ENCODE measurements at regions not wholly inside any gene's neighbourhood (a gene's known extent, or its start where the extent isn't known, plus 50 kb on each side); places are given as distances from the start of the nearest gene placed in this dataset.
"Not testable (repeated sequence)": the region's sequence is repeated elsewhere in the genome, so short reads cannot be mapped to it uniquely, and the experiment has no call there.

GRCh38 chr1:177891809-177892208, 78.0 kb downstream of the SEC16B start:
- Histone ChIP-seq H3K9me3 (ENCODE audit: control insufficient read depth, insufficient read depth, low read length) (peaks cover 15% of the 10 kb centered on the region), H3K4me3 (ENCODE audit: low read depth, low read length) (no peak overlapping the region), H3K36me3 (ENCODE audit: control insufficient read depth, insufficient read depth, low read length) (no peaks in the 10 kb centered on the region), H3K27ac (ENCODE audit: low read depth, low read length) (no peak overlapping the region), H3K9ac (ENCODE audit: low read depth, low read length) (no peak overlapping the region), H3K27me3 (ENCODE audit: control insufficient read depth, insufficient read depth, low read length) (no peaks in the 10 kb centered on the region), H3K4me1 (ENCODE audit: control insufficient read depth, insufficient read depth, low read length) (no peaks in the 10 kb centered on the region)

GRCh38 chr1:177890479-177890878, 79.4 kb downstream of the SEC16B start:
- H3K27me3 ChIP-seq (ENCODE audit: control insufficient read depth, insufficient read depth, low read length): no peaks in the 10 kb centered on the region
- peaks cover 15% of the 10 kb centered on the region for H3K9me3 ChIP-seq (ENCODE audit: control insufficient read depth, insufficient read depth, low read length)
- no peak overlapping the region for H3K4me3 ChIP-seq (ENCODE audit: low read depth, low read length)
- H3K9ac ChIP-seq (ENCODE audit: low read depth, low read length): no peak overlapping the region
- H3K36me3 ChIP-seq (ENCODE audit: control insufficient read depth, insufficient read depth, low read length): no peaks in the 10 kb centered on the region
- H3K27ac ChIP-seq (ENCODE audit: low read depth, low read length): no peak overlapping the region
- no peaks in the 10 kb centered on the region for H3K4me1 ChIP-seq (ENCODE audit: control insufficient read depth, insufficient read depth, low read length)

DNA sequence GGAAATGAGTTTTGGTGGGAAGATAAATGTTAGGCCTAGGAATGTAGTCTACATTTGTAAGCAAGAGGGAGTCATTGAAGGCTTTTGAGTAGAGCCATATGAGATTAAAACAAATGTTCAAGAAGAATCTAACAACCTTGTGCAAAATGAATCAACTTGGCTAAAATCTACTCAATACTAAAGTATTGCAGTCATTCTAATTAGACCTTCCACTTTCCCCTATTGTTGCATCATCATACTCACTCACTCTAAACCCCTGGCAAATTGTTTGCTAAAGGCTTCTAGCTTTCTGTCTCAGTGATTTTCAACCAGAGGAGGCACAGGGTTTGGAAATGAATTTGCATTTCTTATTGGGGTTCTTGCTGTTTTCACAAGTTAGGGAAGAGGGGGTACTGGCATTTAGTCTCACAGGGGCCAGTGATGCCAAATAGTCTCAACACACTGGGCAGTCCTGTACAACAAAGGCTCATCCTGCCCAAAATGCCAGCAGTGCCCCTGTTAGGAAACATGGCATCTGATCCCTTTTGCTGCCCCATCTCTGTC, 85.3 kb downstream of the SEC16B start:
- Histone ChIP-seq H3K36me3 (ENCODE audit: control insufficient read depth, insufficient read depth, low read length) (no peaks in the 10 kb centered on the region), H3K9ac (ENCODE audit: low read depth, low read length) (no peak overlapping the region), H3K4me1 (ENCODE audit: control insufficient read depth, insufficient read depth, low read length) (no peaks in the 10 kb centered on the region), H3K27ac (ENCODE audit: low read depth, low read length) (no peak overlapping the region), H3K9me3 (ENCODE audit: control insufficient read depth, insufficient read depth, low read length) (no peaks in the 10 kb centered on the region), H3K27me3 (ENCODE audit: control insufficient read depth, insufficient read depth, low read length) (no peaks in the 10 kb centered on the region), H3K4me3 (ENCODE audit: low read depth, low read length) (no peak overlapping the region)

GRCh38 chr1:177883581-177883980, 86.3 kb downstream of the SEC16B start:
- Histone ChIP-seq H3K9me3 (ENCODE audit: control insufficient read depth, insufficient read depth, low read length) (no peaks in the 10 kb centered on the region), H3K27me3 (ENCODE audit: control insufficient read depth, insufficient read depth, low read length) (no peaks in the 10 kb centered on the region), H3K4me3 (ENCODE audit: low read depth, low read length) (no peak overlapping the region), H3K27ac (ENCODE audit: low read depth, low read length) (no peak overlapping the region), H3K36me3 (ENCODE audit: control insufficient read depth, insufficient read depth, low read length) (no peaks in the 10 kb centered on the region), H3K9ac (ENCODE audit: low read depth, low read length) (no peak overlapping the region), H3K4me1 (ENCODE audit: control insufficient read depth, insufficient read depth, low read length) (no peaks in the 10 kb centered on the region)

DNA sequence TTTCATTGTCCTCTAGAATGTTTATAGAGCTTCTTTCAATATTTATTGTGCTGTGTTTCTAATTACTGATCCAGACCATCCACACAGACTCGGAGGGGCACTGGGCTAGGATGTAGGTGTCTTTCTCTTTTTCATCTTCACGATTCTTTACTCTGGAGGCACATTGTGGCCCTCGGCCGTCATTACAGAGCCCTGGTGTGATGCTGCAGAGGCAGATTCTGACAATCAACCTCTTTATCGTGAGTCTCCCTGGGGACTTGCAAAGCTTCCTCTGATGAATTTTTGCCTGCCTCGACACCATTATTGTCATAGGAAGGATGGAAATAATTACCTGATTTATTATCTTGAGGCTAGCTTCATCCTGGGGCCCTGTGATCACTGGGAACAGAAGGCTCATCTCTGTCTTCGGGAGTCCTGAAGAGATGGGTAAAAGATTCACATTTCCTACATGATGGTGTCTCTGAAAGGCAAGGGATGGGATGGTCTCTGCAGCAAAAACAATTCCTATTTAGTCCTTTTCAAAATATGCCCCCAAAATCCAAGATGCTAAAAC, 89.4 kb downstream of the SEC16B start:
- Histone ChIP-seq H3K9ac (ENCODE audit: low read depth, low read length) (no peak overlapping the region), H3K36me3 (ENCODE audit: control insufficient read depth, insufficient read depth, low read length) (no peaks in the 10 kb centered on the region), H3K9me3 (ENCODE audit: control insufficient read depth, insufficient read depth, low read length) (no peaks in the 10 kb centered on the region), H3K4me3 (ENCODE audit: low read depth, low read length) (no peak overlapping the region), H3K27me3 (ENCODE audit: control insufficient read depth, insufficient read depth, low read length) (no peaks in the 10 kb centered on the region), H3K27ac (ENCODE audit: low read depth, low read length) (no peak overlapping the region), H3K4me1 (ENCODE audit: control insufficient read depth, insufficient read depth, low read length) (no peaks in the 10 kb centered on the region)

GRCh38 chr1:177877086-177877485, 92.8 kb downstream of the SEC16B start:
- H3K27me3 ChIP-seq (ENCODE audit: control insufficient read depth, insufficient read depth, low read length): no peaks in the 10 kb centered on the region
- H3K36me3 ChIP-seq (ENCODE audit: control insufficient read depth, insufficient read depth, low read length): no peaks in the 10 kb centered on the region
- H3K4me1 ChIP-seq (ENCODE audit: control insufficient read depth, insufficient read depth, low read length): peaks cover 14% of the 10 kb centered on the region; the same call in 1 of the 2 replicates
- no peak overlapping the region for H3K27ac ChIP-seq (ENCODE audit: low read depth, low read length)
- no peak overlapping the region for H3K4me3 ChIP-seq (ENCODE audit: low read depth, low read length)
- no peak overlapping the region for H3K9ac ChIP-seq (ENCODE audit: low read depth, low read length)
- H3K9me3 ChIP-seq (ENCODE audit: control insufficient read depth, insufficient read depth, low read length): no peaks in the 10 kb centered on the region

GRCh38 chr1:177873238-177873637, 96.6 kb downstream of the SEC16B start:
- no peak overlapping the region for H3K4me3 ChIP-seq (ENCODE audit: low read depth, low read length)
- peaks cover 14% of the 10 kb centered on the region; the same call in 1 of the 2 replicates for H3K4me1 ChIP-seq (ENCODE audit: control insufficient read depth, insufficient read depth, low read length)
- H3K9ac ChIP-seq (ENCODE audit: low read depth, low read length): no peak overlapping the region
- H3K36me3 ChIP-seq (ENCODE audit: control insufficient read depth, insufficient read depth, low read length): no peaks in the 10 kb centered on the region
- H3K27me3 ChIP-seq (ENCODE audit: control insufficient read depth, insufficient read depth, low read length): no peaks in the 10 kb centered on the region
- no peak overlapping the region for H3K27ac ChIP-seq (ENCODE audit: low read depth, low read length)
- H3K9me3 ChIP-seq (ENCODE audit: control insufficient read depth, insufficient read depth, low read length): no peaks in the 10 kb centered on the region

GRCh38 chr1:177872308-177872900, 97.5 kb downstream of the SEC16B start:
- Histone ChIP-seq H3K9ac (ENCODE audit: low read depth, low read length) (no peak overlapping the region), H3K9me3 (ENCODE audit: control insufficient read depth, insufficient read depth, low read length) (no peaks in the 10 kb centered on the region), H3K4me3 (ENCODE audit: low read depth, low read length) (no peak overlapping the region), H3K27ac (ENCODE audit: low read depth, low read length) (no peak overlapping the region), H3K4me1 (ENCODE audit: control insufficient read depth, insufficient read depth, low read length) (peaks cover 14% of the 10 kb centered on the region; the same call in 1 of the 2 replicates), H3K27me3 (ENCODE audit: control insufficient read depth, insufficient read depth, low read length) (no peaks in the 10 kb centered on the region), H3K36me3 (ENCODE audit: control insufficient read depth, insufficient read depth, low read length) (no peaks in the 10 kb centered on the region)

DNA sequence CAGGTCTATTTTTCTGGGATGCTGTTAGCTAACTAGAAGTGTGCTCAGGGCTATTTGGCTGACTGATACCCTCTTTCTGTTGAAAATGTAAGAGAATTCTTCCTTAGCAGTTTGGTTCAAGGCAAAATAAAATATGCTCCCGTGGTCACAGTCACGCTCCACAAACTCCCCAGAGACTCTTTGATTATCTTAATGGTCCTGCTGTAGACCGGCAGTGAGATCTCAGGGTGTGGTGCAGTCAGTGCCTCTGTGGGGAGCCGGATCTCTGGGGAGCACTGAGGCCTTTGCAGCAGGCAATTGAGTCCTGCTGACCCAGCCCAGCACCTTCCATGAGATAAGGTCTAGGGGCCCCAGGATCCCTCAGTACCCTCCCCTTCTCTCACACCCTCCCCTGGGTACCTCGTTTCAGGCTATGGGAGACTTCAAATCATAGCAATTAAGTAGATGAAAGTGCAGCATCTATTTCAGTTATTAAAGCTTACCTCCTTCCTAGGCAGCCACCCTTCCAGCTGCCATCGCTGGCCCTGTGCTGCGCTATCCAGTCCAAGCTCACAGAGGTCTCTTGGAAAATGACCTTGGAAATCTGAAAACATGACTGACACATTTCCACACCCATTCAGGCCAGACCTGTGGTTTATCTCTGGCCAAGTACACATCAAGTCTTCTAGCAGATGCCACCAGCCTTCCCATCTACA, 98.1 kb downstream of the SEC16B start:
- Histone ChIP-seq H3K36me3 (ENCODE audit: control insufficient read depth, insufficient read depth, low read length) (no peaks in the 10 kb centered on the region), H3K4me3 (ENCODE audit: low read depth, low read length) (no peak overlapping the region), H3K4me1 (ENCODE audit: control insufficient read depth, insufficient read depth, low read length) (peaks cover 14% of the 10 kb centered on the region; the same call in 1 of the 2 replicates), H3K27ac (ENCODE audit: low read depth, low read length) (no peak overlapping the region), H3K27me3 (ENCODE audit: control insufficient read depth, insufficient read depth, low read length) (no peaks in the 10 kb centered on the region), H3K9ac (ENCODE audit: low read depth, low read length) (no peak overlapping the region), H3K9me3 (ENCODE audit: control insufficient read depth, insufficient read depth, low read length) (no peaks in the 10 kb centered on the region)

GRCh38 chr1:177869586-177869985, 100.3 kb downstream of the SEC16B start:
- Histone ChIP-seq H3K36me3 (ENCODE audit: control insufficient read depth, insufficient read depth, low read length) (no peaks in the 10 kb centered on the region), H3K9me3 (ENCODE audit: control insufficient read depth, insufficient read depth, low read length) (no peaks in the 10 kb centered on the region), H3K4me3 (ENCODE audit: low read depth, low read length) (no peak overlapping the region), H3K27ac (ENCODE audit: low read depth, low read length) (no peak overlapping the region), H3K4me1 (ENCODE audit: control insufficient read depth, insufficient read depth, low read length) (peaks cover 14% of the 10 kb centered on the region; the same call in 1 of the 2 replicates), H3K27me3 (ENCODE audit: control insufficient read depth, insufficient read depth, low read length) (no peaks in the 10 kb centered on the region), H3K9ac (ENCODE audit: low read depth, low read length) (no peak overlapping the region)

GRCh38 chr1:177869011-177869410, 100.8 kb downstream of the SEC16B start:
- H3K27me3 ChIP-seq (ENCODE audit: control insufficient read depth, insufficient read depth, low read length); H3K9me3 ChIP-seq (ENCODE audit: control insufficient read depth, insufficient read depth, low read length); H3K27ac ChIP-seq (ENCODE audit: low read depth, low read length); H3K36me3 ChIP-seq (ENCODE audit: control insufficient read depth, insufficient read depth, low read length); H3K4me3 ChIP-seq (ENCODE audit: low read depth, low read length); H3K9ac ChIP-seq (ENCODE audit: low read depth, low read length): not testable (repeated sequence)
- H3K4me1 ChIP-seq (ENCODE audit: control insufficient read depth, insufficient read depth, low read length): peaks cover 14% of the 10 kb centered on the region; the same call in 1 of the 2 replicates
